ENCODE measurements at regions not wholly inside any gene's neighbourhood (a gene's known extent, or its start where the extent isn't known, plus 50 kb on each side); places are given as distances from the start of the nearest gene placed in this dataset.

GRCh38 chr2:107687073-107687472 lies 139.6 kb upstream of the RGPD4 start:
- no peaks in the 10 kb centered on the region for H3K36me3 ChIP-seq (ENCODE audit: control insufficient read depth, insufficient read depth, low read length)
- no peak for TF ChIP-seq CTCF (IDR thresholded peaks at IDR 0.05; ENCODE audit: insufficient read depth, low read length, poor library complexity, severe bottlenecking)
- no peak for DNase-seq (ENCODE audit: extremely low read depth, insufficient read length)
- no peaks in the 10 kb centered on the region for H3K27me3 ChIP-seq (replicated peaks; ENCODE audit: control insufficient read depth, insufficient read depth, low read length)
- no peak overlapping the region for H3K4me3 ChIP-seq (replicated peaks; ENCODE audit: low read depth, low read length)

- Histone ChIP-seq H3K4me3 (replicated peaks; ENCODE audit: low read depth, low read length) (no peak overlapping the region), H3K27me3 (replicated peaks; ENCODE audit: control insufficient read depth, insufficient read depth, low read length) (no peaks in the 10 kb centered on the region), H3K36me3 (ENCODE audit: control insufficient read depth, insufficient read depth, low read length) (no peaks in the 10 kb centered on the region)
- no peak for TF ChIP-seq CTCF (IDR thresholded peaks at IDR 0.05; ENCODE audit: insufficient read depth, low read length, poor library complexity, severe bottlenecking)
- no peak for DNase-seq (ENCODE audit: extremely low read depth, insufficient read length)
Observed at GRCh38 chr2:107688135-107688534, 138.6 kb upstream of the RGPD4 start.

- H3K27me3 ChIP-seq (replicated peaks; ENCODE audit: control insufficient read depth, insufficient read depth, low read length) = no peaks in the 10 kb centered on the region
- H3K4me3 ChIP-seq (replicated peaks; ENCODE audit: low read depth, low read length) = no peak overlapping the region
- no peaks in the 10 kb centered on the region for H3K36me3 ChIP-seq (ENCODE audit: control insufficient read depth, insufficient read depth, low read length)
- DNase-seq (ENCODE audit: extremely low read depth, insufficient read length) = no peak
- no peak for TF ChIP-seq CTCF (IDR thresholded peaks at IDR 0.05; ENCODE audit: insufficient read depth, low read length, poor library complexity, severe bottlenecking)
Observed at GRCh38 chr2:107693604-107694003, 133.1 kb upstream of the RGPD4 start.

GRCh38 chr2:107694667-107695066 lies 132.0 kb upstream of the RGPD4 start:
- Histone ChIP-seq H3K4me3 (replicated peaks; ENCODE audit: low read depth, low read length) (no peak overlapping the region), H3K27me3 (replicated peaks; ENCODE audit: control insufficient read depth, insufficient read depth, low read length) (no peaks in the 10 kb centered on the region), H3K36me3 (ENCODE audit: control insufficient read depth, insufficient read depth, low read length) (no peaks in the 10 kb centered on the region)
- TF ChIP-seq CTCF (IDR thresholded peaks at IDR 0.05; ENCODE audit: insufficient read depth, low read length, poor library complexity, severe bottlenecking) = no peak
- no peak for DNase-seq (ENCODE audit: extremely low read depth, insufficient read length)

GRCh38 chr2:107697385-107697784 lies 129.3 kb upstream of the RGPD4 start:
- Histone ChIP-seq H3K27me3 (replicated peaks; ENCODE audit: control insufficient read depth, insufficient read depth, low read length) (no peaks in the 10 kb centered on the region), H3K4me3 (replicated peaks; ENCODE audit: low read depth, low read length) (no peak overlapping the region), H3K36me3 (ENCODE audit: control insufficient read depth, insufficient read depth, low read length) (no peaks in the 10 kb centered on the region)
- no peak for DNase-seq (ENCODE audit: extremely low read depth, insufficient read length)
- no peak for TF ChIP-seq CTCF (IDR thresholded peaks at IDR 0.05; ENCODE audit: insufficient read depth, low read length, poor library complexity, severe bottlenecking)

- no peaks in the 10 kb centered on the region for H3K36me3 ChIP-seq (ENCODE audit: control insufficient read depth, insufficient read depth, low read length)
- no peak for TF ChIP-seq CTCF (IDR thresholded peaks at IDR 0.05; ENCODE audit: insufficient read depth, low read length, poor library complexity, severe bottlenecking)
- H3K27me3 ChIP-seq (replicated peaks; ENCODE audit: control insufficient read depth, insufficient read depth, low read length) = no peaks in the 10 kb centered on the region
- no peak overlapping the region for H3K4me3 ChIP-seq (replicated peaks; ENCODE audit: low read depth, low read length)
- DNase-seq (ENCODE audit: extremely low read depth, insufficient read length) = no peak
Observed at GRCh38 chr2:107698861-107699260, 127.8 kb upstream of the RGPD4 start.

All from GM06990 (cell line).